ENCODE measurements at regions not wholly inside any gene's neighbourhood (a gene's known extent, or its start where the extent isn't known, plus 50 kb on each side); places are given as distances from the start of the nearest gene placed in this dataset.

- TF ChIP-seq ZNF671 (CRISPR knock-in tag; IDR thresholded peaks at IDR 0.05), result no peak
- TF ChIP-seq PRDM15 (CRISPR knock-in tag; IDR thresholded peaks at IDR 0.05), result no peak
- TF ChIP-seq ZBTB43 (CRISPR knock-in tag; IDR thresholded peaks at IDR 0.05), result no peak
- no peak for TF ChIP-seq ZBTB21 (CRISPR knock-in tag; IDR thresholded peaks at IDR 0.05; ENCODE audit: borderline replicate concordance)
- TF ChIP-seq HMGA2 (CRISPR knock-in tag; IDR thresholded peaks at IDR 0.05), result no peak
- no peak for TF ChIP-seq CREM (CRISPR knock-in tag; IDR thresholded peaks at IDR 0.05)
- no peak for TF ChIP-seq E2F4 (CRISPR knock-in tag; IDR thresholded peaks at IDR 0.05; ENCODE audit: borderline replicate concordance, low read depth)
- no peak for TF ChIP-seq NR3C1 (CRISPR knock-in tag; conservative IDR thresholded peaks at IDR 0.05; ENCODE audit: low read depth)
- TF ChIP-seq MYBL2 (CRISPR knock-in tag; IDR thresholded peaks at IDR 0.05), result no peak
- no peak for TF ChIP-seq PREB (CRISPR knock-in tag; IDR thresholded peaks at IDR 0.05; ENCODE audit: borderline replicate concordance)
- Mint-ChIP-seq H3K4me3 (no peak overlapping the region), H3K27ac (no peak overlapping the region), H3K4me1 (peaks cover 50% of the 10 kb centered on the region), H3K9me3 (peaks cover 3% of the 10 kb centered on the region), H3K27me3 (ENCODE audit: low read depth) (no peaks in the 10 kb centered on the region), H3K36me3 (no peaks in the 10 kb centered on the region; the same call in 1 of the 2 replicates)
- DNase-seq (ENCODE audit: low spot score) (no peak), ATAC-seq (no peak)
- ChIA-PET CTCF (no interaction called here), POLR2A (no interaction called here)
These were observed 56.9 kb downstream of the SLITRK6 start for GRCh38 chr13:85742355-85742754.

GRCh38 chr13:85741017-85741416 lies 58.2 kb downstream of the SLITRK6 start:
- Mint-ChIP-seq H3K4me3 (no peak overlapping the region), H3K9me3 (peaks cover 3% of the 10 kb centered on the region), H3K4me1 (peaks cover 54% of the 10 kb centered on the region), H3K27me3 (ENCODE audit: low read depth) (no peaks in the 10 kb centered on the region), H3K36me3 (no peaks in the 10 kb centered on the region; the same call in 1 of the 2 replicates), H3K27ac (no peak overlapping the region)
- ChIA-PET CTCF (no interaction called here), POLR2A (no interaction called here)
- DNase-seq (ENCODE audit: low spot score) (no peak), ATAC-seq (no peak)
- TF ChIP-seq TEAD4 (CRISPR knock-in tag; IDR thresholded peaks at IDR 0.05), result no peak
- TF ChIP-seq JAZF1 (CRISPR knock-in tag; IDR thresholded peaks at IDR 0.05), result no peak
- no peak for TF ChIP-seq MXD4 (CRISPR knock-in tag; IDR thresholded peaks at IDR 0.05; ENCODE audit: borderline replicate concordance)
- TF ChIP-seq KAT7 (CRISPR knock-in tag; IDR thresholded peaks at IDR 0.05; ENCODE audit: borderline replicate concordance), result no peak
- no peak for TF ChIP-seq MYBL2 (CRISPR knock-in tag; IDR thresholded peaks at IDR 0.05)
- no peak for TF ChIP-seq ZNF138 (CRISPR knock-in tag; conservative IDR thresholded peaks at IDR 0.05)
- TF ChIP-seq NR1H2 (CRISPR knock-in tag; IDR thresholded peaks at IDR 0.05), result no peak
- no peak for TF ChIP-seq FOXP1 (CRISPR knock-in tag; IDR thresholded peaks at IDR 0.05; ENCODE audit: borderline replicate concordance)
- TF ChIP-seq E2F1 (CRISPR knock-in tag; IDR thresholded peaks at IDR 0.05), result no peak
- no peak for TF ChIP-seq ZSCAN18 (CRISPR knock-in tag; IDR thresholded peaks at IDR 0.05)
- no peak for TF ChIP-seq USF1 (CRISPR knock-in tag; IDR thresholded peaks at IDR 0.05)
